T-helper 17 cell (primary cell): ENCODE measurements at regions not wholly inside any gene's neighbourhood (a gene's known extent, or its start where the extent isn't known, plus 50 kb on each side); places are given as distances from the start of the nearest gene placed in this dataset.

ENCODE experiments used
- ATAC-seq: fragments of 150-1000 bp; cut with Tn5 transposase; 2 replicates; pipeline ENCODE4 v1.10.0; 2021; ENCODE audit warnings: mild to moderate bottlenecking, moderate library complexity
- DNase-seq, 3 donors: peaks; one replicate each; pipeline versions ENCODE4 v3.0.0 to v3.0.0-alpha.2; 2020 to 2021
- H3K9me3 ChIP-seq: one replicate; pipeline ENCODE4 v1.7.0; 2013; ENCODE audit warnings: low read length, mild to moderate bottlenecking; ENCODE audit not compliant: control insufficient read depth, poor library complexity, severe bottlenecking
- H3K27ac Mint-ChIP-seq: one replicate; pipeline ENCODE4 v1.8.0; 2022; ENCODE audit warnings: mild to moderate bottlenecking, moderate library complexity, mixed read lengths
- H3K27me3 Mint-ChIP-seq: one replicate; pipeline ENCODE4 v1.8.0; 2022; ENCODE audit warnings: mixed read lengths
- H3K36me3 Mint-ChIP-seq: one replicate; pipeline ENCODE4 v1.8.0; 2022; ENCODE audit warnings: low read depth, mixed read lengths
- H3K4me1 Mint-ChIP-seq: one replicate; pipeline ENCODE4 v1.8.0; 2022; ENCODE audit warnings: mild to moderate bottlenecking, mixed read lengths
- H3K4me3 Mint-ChIP-seq: one replicate; pipeline ENCODE4 v1.8.0; 2022; ENCODE audit warnings: mild to moderate bottlenecking, moderate library complexity, mixed read lengths

GRCh38 chr12:91954326-91954725 is 191.3 kb downstream of the BTG1 start:
- Mint-ChIP-seq H3K4me1 (no peaks in the 10 kb centered on the region), H3K36me3 (no peaks in the 10 kb centered on the region), H3K4me3 (no peak overlapping the region), H3K27ac (peak overlapping the region; percentile 1), H3K27me3 (no peaks in the 10 kb centered on the region)
- DNase-seq = no peak
- no peaks in the 10 kb centered on the region for H3K9me3 ChIP-seq
- ATAC-seq = no peak

GRCh38 chr12:91952916-91953315 is 192.7 kb downstream of the BTG1 start:
- Mint-ChIP-seq H3K4me1 (peaks cover 2% of the 10 kb centered on the region), H3K4me3 (no peak overlapping the region), H3K27ac (no peak overlapping the region), H3K27me3 (no peaks in the 10 kb centered on the region), H3K36me3 (no peaks in the 10 kb centered on the region)
- no peak for DNase-seq
- ATAC-seq = no peak
- H3K9me3 ChIP-seq = no peaks in the 10 kb centered on the region

- Mint-ChIP-seq H3K4me3 (no peak overlapping the region), H3K27me3 (no peaks in the 10 kb centered on the region), H3K4me1 (peaks cover 5% of the 10 kb centered on the region), H3K36me3 (no peaks in the 10 kb centered on the region), H3K27ac (no peak overlapping the region)
- ATAC-seq = no peak
- no peaks in the 10 kb centered on the region for H3K9me3 ChIP-seq
- no peak for DNase-seq
Measured at GRCh38 chr12:91951571-91951970, 194.1 kb downstream of the BTG1 start.

GRCh38 chr12:91948504-91948903 is 197.1 kb downstream of the BTG1 start:
- peak; percentile 57 for ATAC-seq
- H3K36me3 Mint-ChIP-seq = no peaks in the 10 kb centered on the region
- H3K4me1 Mint-ChIP-seq = peaks cover 5% of the 10 kb centered on the region
- H3K9me3 ChIP-seq = no peaks in the 10 kb centered on the region
- H3K4me3 Mint-ChIP-seq = no peak overlapping the region
- peak overlapping the region; percentile 59 for H3K27ac Mint-ChIP-seq
- no peak for DNase-seq
- H3K27me3 Mint-ChIP-seq = no peaks in the 10 kb centered on the region

GRCh38 chr12:91947459-91947858 is 198.2 kb downstream of the BTG1 start:
- peaks cover 5% of the 10 kb centered on the region for H3K4me1 Mint-ChIP-seq
- no peak overlapping the region for H3K4me3 Mint-ChIP-seq
- no peaks in the 10 kb centered on the region for H3K27me3 Mint-ChIP-seq
- no peaks in the 10 kb centered on the region for H3K9me3 ChIP-seq
- H3K36me3 Mint-ChIP-seq = peaks cover 2% of the 10 kb centered on the region
- H3K27ac Mint-ChIP-seq = no peak overlapping the region
- DNase-seq = no peak
- ATAC-seq = peak; percentile 45

- H3K27ac Mint-ChIP-seq = no peak overlapping the region
- H3K4me3 Mint-ChIP-seq = no peak overlapping the region
- DNase-seq (no peak), ATAC-seq (no peak)
- peaks cover 5% of the 10 kb centered on the region for H3K4me1 Mint-ChIP-seq
- no peaks in the 10 kb centered on the region for H3K9me3 ChIP-seq
- H3K36me3 Mint-ChIP-seq = peaks cover 4% of the 10 kb centered on the region
- H3K27me3 Mint-ChIP-seq = no peaks in the 10 kb centered on the region
Measured at GRCh38 chr12:91944637-91945036, 201.0 kb downstream of the BTG1 start.

GRCh38 chr12:91940826-91941570 is 204.6 kb downstream of the BTG1 start:
- H3K9me3 ChIP-seq = no peaks in the 10 kb centered on the region
- Mint-ChIP-seq H3K27me3 (no peaks in the 10 kb centered on the region), H3K4me1 (no peaks in the 10 kb centered on the region), H3K4me3 (no peak overlapping the region), H3K27ac (no peak overlapping the region), H3K36me3 (peaks cover 4% of the 10 kb centered on the region)
- no peak for ATAC-seq
- DNase-seq = no peak

GRCh38 chr12:91940322-91940721 is 205.3 kb downstream of the BTG1 start:
- DNase-seq (no peak), ATAC-seq (no peak)
- H3K9me3 ChIP-seq = no peaks in the 10 kb centered on the region
- no peak overlapping the region for H3K4me3 Mint-ChIP-seq
- peaks cover 4% of the 10 kb centered on the region for H3K36me3 Mint-ChIP-seq
- H3K27ac Mint-ChIP-seq = no peak overlapping the region
- H3K4me1 Mint-ChIP-seq = no peaks in the 10 kb centered on the region
- no peaks in the 10 kb centered on the region for H3K27me3 Mint-ChIP-seq

GRCh38 chr12:91937706-91938105 is 207.9 kb downstream of the BTG1 start:
- Mint-ChIP-seq H3K4me3 (no peak overlapping the region), H3K36me3 (peaks cover 4% of the 10 kb centered on the region), H3K4me1 (peaks cover 3% of the 10 kb centered on the region), H3K27ac (no peak overlapping the region), H3K27me3 (no peaks in the 10 kb centered on the region)
- H3K9me3 ChIP-seq = no peaks in the 10 kb centered on the region
- DNase-seq (no peak), ATAC-seq (no peak)

- Mint-ChIP-seq H3K4me1 (peaks cover 3% of the 10 kb centered on the region), H3K36me3 (no peaks in the 10 kb centered on the region), H3K27ac (no peak overlapping the region), H3K27me3 (no peaks in the 10 kb centered on the region), H3K4me3 (no peak overlapping the region)
- DNase-seq (no peak), ATAC-seq (no peak)
- no peaks in the 10 kb centered on the region for H3K9me3 ChIP-seq
Measured at GRCh38 chr12:91937009-91937408, 208.6 kb downstream of the BTG1 start.

- peaks cover 3% of the 10 kb centered on the region for H3K4me1 Mint-ChIP-seq
- H3K4me3 Mint-ChIP-seq = no peak overlapping the region
- no peaks in the 10 kb centered on the region for H3K27me3 Mint-ChIP-seq
- H3K36me3 Mint-ChIP-seq = no peaks in the 10 kb centered on the region
- no peak overlapping the region for H3K27ac Mint-ChIP-seq
- DNase-seq = no peak
- no peak for ATAC-seq
- no peaks in the 10 kb centered on the region for H3K9me3 ChIP-seq
Measured at GRCh38 chr12:91935296-91935695, 210.3 kb downstream of the BTG1 start.

- Mint-ChIP-seq H3K36me3 (no peaks in the 10 kb centered on the region), H3K4me1 (peaks cover 3% of the 10 kb centered on the region), H3K27ac (no peak overlapping the region), H3K4me3 (no peak overlapping the region), H3K27me3 (no peaks in the 10 kb centered on the region)
- DNase-seq (no peak), ATAC-seq (no peak)
- no peaks in the 10 kb centered on the region for H3K9me3 ChIP-seq
Measured at GRCh38 chr12:91931111-91931510, 214.5 kb downstream of the BTG1 start.

GRCh38 chr12:91928501-91928900 is 217.1 kb downstream of the BTG1 start:
- H3K4me3 Mint-ChIP-seq = no peak overlapping the region
- DNase-seq (no peak), ATAC-seq (no peak)
- no peak overlapping the region for H3K27ac Mint-ChIP-seq
- H3K4me1 Mint-ChIP-seq = no peaks in the 10 kb centered on the region
- no peaks in the 10 kb centered on the region for H3K27me3 Mint-ChIP-seq
- H3K36me3 Mint-ChIP-seq = no peaks in the 10 kb centered on the region
- no peaks in the 10 kb centered on the region for H3K9me3 ChIP-seq

- no peak overlapping the region for H3K27ac Mint-ChIP-seq
- no peaks in the 10 kb centered on the region for H3K27me3 Mint-ChIP-seq
- H3K36me3 Mint-ChIP-seq = no peaks in the 10 kb centered on the region
- no peak for ATAC-seq
- peaks cover 4% of the 10 kb centered on the region for H3K4me1 Mint-ChIP-seq
- no peak overlapping the region for H3K4me3 Mint-ChIP-seq
- H3K9me3 ChIP-seq = no peaks in the 10 kb centered on the region
- no peak for DNase-seq
Measured at GRCh38 chr12:91926848-91927247, 218.8 kb downstream of the BTG1 start.
